ENCODE measurements at regions not wholly inside any gene's neighbourhood (a gene's known extent, or its start where the extent isn't known, plus 50 kb on each side); places are given as distances from the start of the nearest gene placed in this dataset.

GRCh38 chr6:21744331-21744730, 150.8 kb downstream of the SOX4 start:
- Histone ChIP-seq H3K4me1 (ENCODE audit: insufficient read depth, low read length) (peaks cover 68% of the 10 kb centered on the region), H3K9me3 (ENCODE audit: insufficient read depth, low read depth, low read length) (no peaks in the 10 kb centered on the region), H3K27ac (ENCODE audit: low read depth, low read length) (no peak overlapping the region), H3K36me3 (ENCODE audit: insufficient read depth, low read length) (no peaks in the 10 kb centered on the region), H3K27me3 (ENCODE audit: insufficient read depth, low read length) (no peaks in the 10 kb centered on the region), H3K9ac (ENCODE audit: low read depth, low read length) (no peak overlapping the region), H3K4me3 (ENCODE audit: low read length) (no peak overlapping the region)
- WGBS = 95% methylated on average over 1 of the region's 1 CpG

GRCh38 chr6:21745543-21746337, 152.2 kb downstream of the SOX4 start:
- no peaks in the 10 kb centered on the region for H3K27me3 ChIP-seq (ENCODE audit: insufficient read depth, low read length)
- no peaks in the 10 kb centered on the region for H3K36me3 ChIP-seq (ENCODE audit: insufficient read depth, low read length)
- no peaks in the 10 kb centered on the region for H3K9me3 ChIP-seq (ENCODE audit: insufficient read depth, low read depth, low read length)
- WGBS = 79% methylated on average over 11 of the region's 11 CpGs
- no peak overlapping the region for H3K27ac ChIP-seq (ENCODE audit: low read depth, low read length)
- peaks cover 68% of the 10 kb centered on the region for H3K4me1 ChIP-seq (ENCODE audit: insufficient read depth, low read length)
- H3K9ac ChIP-seq (ENCODE audit: low read depth, low read length) = no peak overlapping the region
- no peak overlapping the region for H3K4me3 ChIP-seq (ENCODE audit: low read length)

GRCh38 chr6:21747441-21747840, 153.9 kb downstream of the SOX4 start:
- no peaks in the 10 kb centered on the region for H3K36me3 ChIP-seq (ENCODE audit: insufficient read depth, low read length)
- no peaks in the 10 kb centered on the region for H3K9me3 ChIP-seq (ENCODE audit: insufficient read depth, low read depth, low read length)
- H3K27me3 ChIP-seq (ENCODE audit: insufficient read depth, low read length) = no peaks in the 10 kb centered on the region
- WGBS = 74% methylated on average over 2 of the region's 4 CpGs
- no peak overlapping the region for H3K4me3 ChIP-seq (ENCODE audit: low read length)
- no peak overlapping the region for H3K9ac ChIP-seq (ENCODE audit: low read depth, low read length)
- H3K4me1 ChIP-seq (ENCODE audit: insufficient read depth, low read length) = peaks cover 67% of the 10 kb centered on the region
- peak overlapping the region; percentile 0 for H3K27ac ChIP-seq (ENCODE audit: low read depth, low read length)

GRCh38 chr6:21748343-21749056, 154.9 kb downstream of the SOX4 start:
- WGBS = 41% methylated on average over 2 of the region's 3 CpGs
- Histone ChIP-seq H3K4me3 (ENCODE audit: low read length) (peak overlapping the region; percentile 29; the same call in 1 of the 2 replicates), H3K9me3 (ENCODE audit: insufficient read depth, low read depth, low read length) (no peaks in the 10 kb centered on the region), H3K36me3 (ENCODE audit: insufficient read depth, low read length) (no peaks in the 10 kb centered on the region), H3K4me1 (ENCODE audit: insufficient read depth, low read length) (peaks cover 67% of the 10 kb centered on the region), H3K27me3 (ENCODE audit: insufficient read depth, low read length) (no peaks in the 10 kb centered on the region), H3K27ac (ENCODE audit: low read depth, low read length) (peak overlapping the region; percentile 70), H3K9ac (ENCODE audit: low read depth, low read length) (no peak overlapping the region)

- Histone ChIP-seq H3K4me3 (ENCODE audit: low read length) (no peak overlapping the region), H3K27ac (ENCODE audit: low read depth, low read length) (peak overlapping the region; percentile 66), H3K4me1 (ENCODE audit: insufficient read depth, low read length) (peaks cover 76% of the 10 kb centered on the region), H3K36me3 (ENCODE audit: insufficient read depth, low read length) (peaks cover under 1% of the 10 kb centered on the region; the same call in 1 of the 2 replicates), H3K9me3 (ENCODE audit: insufficient read depth, low read depth, low read length) (no peaks in the 10 kb centered on the region), H3K9ac (ENCODE audit: low read depth, low read length) (peak overlapping the region; percentile 6; the same call in 1 of the 2 replicates), H3K27me3 (ENCODE audit: insufficient read depth, low read length) (no peaks in the 10 kb centered on the region)
- WGBS = 77% methylated on average over 2 of the region's 2 CpGs
Measured at GRCh38 chr6:21749754-21750153, 156.2 kb downstream of the SOX4 start.

- Histone ChIP-seq H3K27ac (ENCODE audit: low read depth, low read length) (no peak overlapping the region), H3K27me3 (ENCODE audit: insufficient read depth, low read length) (no peaks in the 10 kb centered on the region), H3K4me1 (ENCODE audit: insufficient read depth, low read length) (peaks cover 77% of the 10 kb centered on the region), H3K4me3 (ENCODE audit: low read length) (no peak overlapping the region), H3K9ac (ENCODE audit: low read depth, low read length) (no peak overlapping the region), H3K36me3 (ENCODE audit: insufficient read depth, low read length) (peaks cover 5% of the 10 kb centered on the region), H3K9me3 (ENCODE audit: insufficient read depth, low read depth, low read length) (no peaks in the 10 kb centered on the region)
- WGBS = no CpG with 5 or more reads among the region's 1 CpG
Measured at GRCh38 chr6:21750575-21750974, 157.0 kb downstream of the SOX4 start.

GRCh38 chr6:21751608-21752007, 158.1 kb downstream of the SOX4 start:
- peaks cover 77% of the 10 kb centered on the region for H3K4me1 ChIP-seq (ENCODE audit: insufficient read depth, low read length)
- no peak overlapping the region for H3K4me3 ChIP-seq (ENCODE audit: low read length)
- H3K9ac ChIP-seq (ENCODE audit: low read depth, low read length) = no peak overlapping the region
- no peaks in the 10 kb centered on the region for H3K9me3 ChIP-seq (ENCODE audit: insufficient read depth, low read depth, low read length)
- no peak overlapping the region for H3K27ac ChIP-seq (ENCODE audit: low read depth, low read length)
- WGBS = 88% methylated on average over 6 of the region's 6 CpGs
- peaks cover 9% of the 10 kb centered on the region for H3K36me3 ChIP-seq (ENCODE audit: insufficient read depth, low read length)
- H3K27me3 ChIP-seq (ENCODE audit: insufficient read depth, low read length) = no peaks in the 10 kb centered on the region

GRCh38 chr6:21752054-21752811, 158.7 kb downstream of the SOX4 start:
- Histone ChIP-seq H3K4me3 (ENCODE audit: low read length) (no peak overlapping the region), H3K9me3 (ENCODE audit: insufficient read depth, low read depth, low read length) (no peaks in the 10 kb centered on the region), H3K4me1 (ENCODE audit: insufficient read depth, low read length) (peaks cover 72% of the 10 kb centered on the region), H3K36me3 (ENCODE audit: insufficient read depth, low read length) (peaks cover 9% of the 10 kb centered on the region), H3K27me3 (ENCODE audit: insufficient read depth, low read length) (no peaks in the 10 kb centered on the region), H3K9ac (ENCODE audit: low read depth, low read length) (no peak overlapping the region), H3K27ac (ENCODE audit: low read depth, low read length) (no peak overlapping the region)
- 100% methylated on average over 4 of the region's 4 CpGs for WGBS

GRCh38 chr6:21753241-21754108, 159.9 kb downstream of the SOX4 start:
- no peaks in the 10 kb centered on the region for H3K9me3 ChIP-seq (ENCODE audit: insufficient read depth, low read depth, low read length)
- peaks cover 59% of the 10 kb centered on the region for H3K4me1 ChIP-seq (ENCODE audit: insufficient read depth, low read length)
- H3K9ac ChIP-seq (ENCODE audit: low read depth, low read length) = no peak overlapping the region

GRCh38 chr6:21754891-21755290, 161.3 kb downstream of the SOX4 start:
- Histone ChIP-seq H3K9ac (ENCODE audit: low read depth, low read length) (no peak overlapping the region), H3K27me3 (ENCODE audit: insufficient read depth, low read length) (no peaks in the 10 kb centered on the region), H3K27ac (ENCODE audit: low read depth, low read length) (no peak overlapping the region), H3K4me1 (ENCODE audit: insufficient read depth, low read length) (peaks cover 45% of the 10 kb centered on the region), H3K4me3 (ENCODE audit: low read length) (no peak overlapping the region), H3K36me3 (ENCODE audit: insufficient read depth, low read length) (peaks cover 19% of the 10 kb centered on the region), H3K9me3 (ENCODE audit: insufficient read depth, low read depth, low read length) (no peaks in the 10 kb centered on the region)
- WGBS = 64% methylated on average over 5 of the region's 5 CpGs

More at GRCh38 chr6:21753241-21754108, 159.9 kb downstream of the SOX4 start:
- peaks cover 11% of the 10 kb centered on the region for H3K36me3 ChIP-seq (ENCODE audit: insufficient read depth, low read length)
- no peaks in the 10 kb centered on the region for H3K27me3 ChIP-seq (ENCODE audit: insufficient read depth, low read length)
- H3K4me3 ChIP-seq (ENCODE audit: low read length) = no peak overlapping the region
- 59% methylated on average over 11 of the region's 11 CpGs for WGBS
- peak overlapping the region; percentile 47 for H3K27ac ChIP-seq (ENCODE audit: low read depth, low read length)
